WERI-Rb-1 (cell line): ENCODE measurements at regions not wholly inside any gene's neighbourhood (a gene's known extent, or its start where the extent isn't known, plus 50 kb on each side); places are given as distances from the start of the nearest gene placed in this dataset.

ENCODE experiments used
- DNase-seq: peaks from one replicate; pipeline ENCODE4 v3.0.0-alpha.2; 2020
- H3K27ac ChIP-seq: fragments of 250-450 bp; sonication (Bioruptor Pico); 2 replicates; pipeline ENCODE4 v1.5.1; 2020; ENCODE audit warnings: mild to moderate bottlenecking, moderate library complexity
- H3K27me3 ChIP-seq: fragments of 250-450 bp; sonication (Bioruptor Pico); 2 replicates; pipeline ENCODE4 v1.5.1; 2021; ENCODE audit warnings: mild to moderate bottlenecking, low read depth, moderate library complexity; ENCODE audit not compliant: insufficient read depth, severe bottlenecking
- H3K36me3 ChIP-seq: fragments of 250-450 bp; sonication (Bioruptor Pico); 2 replicates; pipeline ENCODE4 v1.5.1; 2020; ENCODE audit warnings: mild to moderate bottlenecking, moderate library complexity
- H3K4me3 ChIP-seq: 2 replicates; pipeline ENCODE4 v1.5.1; 2011; ENCODE audit warnings: low read depth, mild to moderate bottlenecking, control low read depth, low read length
- H3K9me3 ChIP-seq: fragments of 250-450 bp; sonication (Bioruptor Pico); 2 replicates; pipeline ENCODE4 v1.5.1; 2021; ENCODE audit warnings: mild to moderate bottlenecking, moderate library complexity; ENCODE audit not compliant: severe bottlenecking
- CTCF ChIP-seq: IDR thresholded peaks from 2 replicates; pipeline ENCODE4 v1.5.1; 2011; ENCODE audit warnings: low read depth, mild to moderate bottlenecking, control low read depth, inconsistent platforms, low read length

GRCh38 chr11:134524896-134525845, 113.1 kb upstream of the B3GAT1 start:
- Histone ChIP-seq H3K4me3 (no peak overlapping the region), H3K9me3 (no peaks in the 10 kb centered on the region), H3K27ac (no peak overlapping the region), H3K27me3 (no peaks in the 10 kb centered on the region), H3K36me3 (no peaks in the 10 kb centered on the region)
- TF ChIP-seq CTCF, result no peak
- DNase-seq, result peak; percentile 3

GRCh38 chr11:134524201-134524600, 112.2 kb upstream of the B3GAT1 start:
- Histone ChIP-seq H3K4me3 (no peak overlapping the region), H3K9me3 (no peaks in the 10 kb centered on the region), H3K27me3 (no peaks in the 10 kb centered on the region), H3K36me3 (no peaks in the 10 kb centered on the region), H3K27ac (no peak overlapping the region)
- DNase-seq, result no peak
- no peak for TF ChIP-seq CTCF

DNA sequence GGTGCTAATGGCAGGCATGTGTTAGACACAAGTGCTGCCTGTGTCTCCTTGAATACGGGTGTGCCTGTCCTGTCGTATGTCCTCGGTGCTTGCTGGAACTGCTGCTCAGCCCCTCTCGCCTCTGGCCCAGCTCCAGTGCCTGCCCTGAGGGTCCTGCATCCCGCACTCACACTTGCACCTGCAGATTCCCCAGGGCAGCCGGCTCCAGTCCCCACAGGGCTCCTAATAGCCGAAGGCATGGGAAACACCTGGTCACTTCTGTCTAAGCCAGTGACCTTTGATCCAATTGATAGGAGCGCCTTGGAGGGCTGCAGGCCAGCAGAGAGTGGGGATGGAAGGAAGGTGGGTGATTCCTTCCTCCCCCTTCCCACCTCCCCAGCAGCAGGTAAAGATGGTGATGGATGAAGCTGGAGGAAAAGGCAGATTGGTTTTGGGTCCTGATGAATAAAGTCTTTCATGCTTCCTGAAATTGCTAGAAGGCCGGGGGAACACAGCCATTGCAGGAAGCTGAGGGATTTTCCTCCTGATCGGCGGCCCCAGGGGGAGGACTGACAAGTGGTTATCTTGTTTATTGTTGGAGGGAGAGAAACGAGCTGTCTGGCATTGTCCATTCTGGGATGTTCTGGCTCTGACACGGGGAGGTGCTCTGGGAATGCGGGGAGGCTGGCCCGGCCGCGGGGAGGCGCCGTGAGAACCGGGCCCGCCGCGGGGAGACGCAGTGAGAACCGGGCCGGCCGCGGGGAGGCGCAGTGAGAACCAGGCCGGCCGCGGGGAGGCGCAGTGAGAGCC, 110.9 kb upstream of the B3GAT1 start:
- Histone ChIP-seq H3K4me3 (no peak overlapping the region), H3K36me3 (no peaks in the 10 kb centered on the region), H3K27ac (no peak overlapping the region), H3K9me3 (no peaks in the 10 kb centered on the region), H3K27me3 (no peaks in the 10 kb centered on the region)
- DNase-seq, result no peak
- TF ChIP-seq CTCF, result no peak

DNA sequence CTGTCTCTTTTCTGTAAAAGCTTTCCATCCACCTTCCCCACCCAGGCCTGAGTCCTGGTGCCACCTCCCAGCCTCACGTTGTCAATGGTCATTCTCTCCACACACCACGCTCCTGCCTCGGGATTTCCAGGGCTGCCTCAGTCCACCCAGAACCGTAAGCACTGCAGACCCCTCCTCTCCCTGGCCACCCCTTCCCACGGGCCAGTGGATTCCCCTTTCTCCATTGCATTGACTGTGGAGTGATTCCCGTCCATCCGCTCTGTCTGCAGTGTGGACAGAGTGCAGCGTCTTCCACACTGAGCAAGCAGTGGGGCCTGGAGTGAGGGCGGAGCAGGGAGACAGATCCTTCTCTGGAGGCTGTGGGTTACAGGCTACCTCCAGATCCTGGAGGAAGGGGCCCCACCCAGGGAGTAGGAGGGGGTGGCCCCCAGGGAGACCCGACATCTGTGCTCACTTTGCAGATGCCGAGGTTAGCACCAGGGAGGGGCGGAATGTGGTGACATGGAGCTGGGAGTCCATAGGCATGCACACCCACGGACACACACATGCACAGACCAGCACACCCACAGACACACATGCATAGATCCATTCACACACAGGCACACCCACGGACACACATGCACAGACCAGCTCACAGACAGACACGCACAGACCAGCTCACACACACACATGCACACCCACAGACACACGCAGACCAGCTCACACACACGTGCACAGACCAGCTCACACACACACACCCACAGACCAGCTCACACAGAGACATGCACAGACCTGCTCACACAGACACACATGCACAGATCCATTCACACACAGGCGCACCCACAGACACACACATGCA, 109.6 kb upstream of the B3GAT1 start:
- no peaks in the 10 kb centered on the region for H3K9me3 ChIP-seq
- no peak for DNase-seq
- no peak overlapping the region for H3K4me3 ChIP-seq
- no peaks in the 10 kb centered on the region for H3K36me3 ChIP-seq
- TF ChIP-seq CTCF, result no peak
- H3K27me3 ChIP-seq, result no peaks in the 10 kb centered on the region
- H3K27ac ChIP-seq, result no peak overlapping the region

GRCh38 chr11:134521001-134521400, 109.0 kb upstream of the B3GAT1 start:
- Histone ChIP-seq H3K4me3 (no peak overlapping the region), H3K36me3 (no peaks in the 10 kb centered on the region), H3K27ac (no peak overlapping the region), H3K9me3 (no peaks in the 10 kb centered on the region), H3K27me3 (no peaks in the 10 kb centered on the region)
- DNase-seq, result no peak
- TF ChIP-seq CTCF, result no peak
